GM19035 (cell line): ENCODE measurements at regions not wholly inside any gene's neighbourhood (a gene's known extent, or its start where the extent isn't known, plus 50 kb on each side); places are given as distances from the start of the nearest gene placed in this dataset.
"Not testable (repeated sequence)": the region's sequence is repeated elsewhere in the genome, so short reads cannot be mapped to it uniquely, and the experiment has no call there.

ENCODE experiments used
- ATAC-seq: cut with Tn5 transposase; IDR thresholded peaks from one replicate; pipeline ENCODE4 v1.9.1; 2021; ENCODE audit not compliant: unreplicated experiment

DNA sequence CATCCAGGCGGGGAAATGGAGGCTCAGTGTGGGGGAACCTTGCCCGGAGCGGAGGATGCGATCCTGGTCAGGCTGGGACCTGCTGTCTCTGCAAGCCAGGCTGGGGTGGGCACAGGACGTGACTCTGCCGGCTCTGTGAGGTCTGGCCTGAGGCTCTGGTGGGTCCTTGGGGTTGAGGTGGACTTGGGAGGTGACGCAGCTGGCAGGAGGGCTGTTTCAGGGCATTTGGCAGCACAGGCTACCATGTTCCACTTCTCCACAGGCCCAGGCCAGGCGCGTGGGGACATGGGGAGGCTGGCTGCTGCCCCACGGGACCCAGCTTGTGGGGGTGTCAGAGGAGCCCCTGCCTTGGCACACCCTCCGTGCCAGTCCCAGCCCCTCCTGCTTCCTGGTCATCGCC lies 1199.7 kb downstream of the BRD1 start:
- ATAC-seq = no peak

DNA sequence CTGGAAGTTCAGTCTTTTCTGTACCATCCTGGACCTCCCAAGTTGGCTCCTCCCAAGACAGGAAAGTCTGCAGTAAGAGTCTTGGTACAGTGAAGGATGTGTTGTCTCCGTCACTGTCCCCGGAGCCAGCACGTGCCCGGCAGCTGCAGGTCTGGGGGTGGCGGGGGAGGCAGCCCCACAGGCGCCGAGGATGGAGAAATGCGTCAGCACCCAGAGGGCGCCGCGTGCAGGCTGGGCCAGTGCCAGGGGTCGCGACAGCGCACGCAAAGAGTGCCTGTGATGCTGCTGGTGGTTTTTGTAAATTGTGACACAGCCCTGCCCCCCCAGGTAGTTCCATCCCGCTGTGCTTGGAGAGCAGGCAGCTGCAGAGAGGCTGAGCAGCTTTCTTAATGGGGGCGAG lies 1200.5 kb downstream of the BRD1 start:
- ATAC-seq = no peak

DNA sequence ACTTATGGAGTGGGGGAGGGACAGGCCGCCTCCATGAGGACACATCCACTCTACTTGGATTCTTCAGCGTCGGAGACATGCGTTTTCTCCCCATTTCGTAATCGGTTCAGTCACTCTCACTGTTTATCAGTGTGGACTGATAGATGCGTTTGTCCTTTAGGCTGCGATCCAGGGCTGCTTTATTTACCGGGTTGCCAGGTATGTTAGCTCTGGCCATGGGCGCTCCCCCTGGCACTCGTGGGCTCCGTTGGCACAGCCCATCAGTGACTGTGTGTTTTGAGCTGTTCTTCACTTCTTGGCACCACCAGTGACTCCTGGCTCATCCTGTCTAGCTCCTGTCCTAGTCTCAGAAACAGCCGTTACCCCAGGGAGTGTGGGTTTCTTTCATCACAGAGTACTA lies 1203.3 kb downstream of the BRD1 start:
- ATAC-seq = no peak

DNA sequence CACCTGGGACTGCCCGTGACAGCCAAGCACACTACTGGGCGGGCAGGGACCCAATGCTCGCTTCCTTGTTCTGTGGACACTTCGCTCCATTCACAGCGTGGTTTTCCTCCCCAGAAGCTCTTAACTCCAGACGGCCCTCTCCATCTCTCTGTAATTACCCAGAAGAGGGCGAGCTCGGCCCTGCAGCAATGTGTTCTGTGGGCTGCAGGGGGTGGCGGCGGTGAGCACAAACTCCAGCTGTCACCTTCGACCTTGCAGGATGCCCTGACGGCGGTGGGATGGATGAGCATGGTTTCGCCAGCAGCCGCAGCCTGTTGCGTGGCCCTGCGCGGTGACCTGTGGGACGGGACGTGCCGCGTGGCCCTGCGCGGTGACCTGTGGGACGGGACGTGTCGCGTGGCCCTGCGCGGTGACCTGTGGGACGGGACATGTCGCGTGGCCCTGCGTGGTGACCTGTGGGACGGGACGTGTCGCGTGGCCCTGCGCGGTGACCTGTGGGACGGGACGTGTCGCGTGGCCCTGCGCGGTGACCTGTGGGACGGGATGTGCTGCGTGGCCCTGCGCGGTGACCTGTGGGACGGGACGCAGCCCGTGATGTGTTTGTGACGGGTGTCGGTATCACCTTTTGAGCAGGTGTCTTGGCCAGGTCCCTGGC lies 1204.7 kb downstream of the BRD1 start:
- no peak for ATAC-seq

DNA sequence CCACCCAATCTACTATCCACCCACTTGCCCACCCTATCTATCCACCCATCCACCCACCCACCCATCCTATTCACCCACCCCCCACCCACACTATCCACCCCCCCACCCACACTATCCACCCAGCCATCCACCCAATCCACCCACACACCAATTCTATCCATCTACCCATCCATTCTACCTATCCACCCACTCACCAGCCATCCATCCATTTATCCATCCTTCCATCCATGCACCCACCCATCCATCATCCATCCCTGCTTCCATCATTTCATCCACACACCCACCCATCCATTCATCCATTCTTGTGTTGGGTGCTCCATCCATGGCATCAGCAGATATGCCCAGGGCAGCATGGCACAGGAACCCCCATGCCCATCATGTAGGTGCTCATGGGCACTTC lies 1206.6 kb downstream of the BRD1 start:
- ATAC-seq = no peak

DNA sequence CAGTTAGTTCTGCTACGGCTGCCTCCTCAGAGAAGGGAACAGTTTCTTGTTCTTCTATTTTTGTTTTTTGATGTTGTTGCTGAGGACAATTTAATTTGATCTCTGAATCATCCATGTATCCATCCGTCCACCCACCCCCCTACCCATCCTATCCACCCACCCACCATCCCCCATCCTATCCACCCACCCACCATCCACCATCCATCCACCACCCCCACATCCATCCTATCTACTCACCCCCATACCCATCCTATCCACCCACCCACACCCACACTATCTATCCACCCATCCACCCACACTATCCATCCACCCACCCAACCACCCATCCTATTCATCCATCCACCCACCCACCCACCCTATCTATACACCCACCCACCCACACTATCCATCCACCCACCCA lies 1207.2 kb downstream of the BRD1 start:
- not testable (repeated sequence) for ATAC-seq

DNA sequence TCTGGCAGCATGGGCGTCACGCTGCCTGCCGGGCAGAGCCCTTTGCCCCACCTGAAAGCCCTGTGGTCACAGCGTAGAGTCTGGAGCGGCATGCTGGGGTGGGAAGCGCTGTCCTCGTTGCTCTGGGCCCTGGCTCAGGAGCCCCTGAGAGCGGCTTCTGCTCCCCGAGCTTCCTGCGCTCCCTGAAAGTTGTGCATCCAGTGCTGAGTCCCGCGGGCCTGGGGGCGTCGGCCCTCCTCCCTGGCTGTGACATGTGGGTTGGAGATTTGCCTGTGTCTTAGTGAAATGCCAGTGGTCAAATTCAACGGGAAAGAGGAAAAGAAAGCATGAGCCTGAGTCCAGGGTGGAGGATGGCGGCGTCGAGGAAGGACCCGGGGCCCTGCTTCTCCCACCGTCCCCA lies 1208.0 kb downstream of the BRD1 start:
- ATAC-seq = no peak

DNA sequence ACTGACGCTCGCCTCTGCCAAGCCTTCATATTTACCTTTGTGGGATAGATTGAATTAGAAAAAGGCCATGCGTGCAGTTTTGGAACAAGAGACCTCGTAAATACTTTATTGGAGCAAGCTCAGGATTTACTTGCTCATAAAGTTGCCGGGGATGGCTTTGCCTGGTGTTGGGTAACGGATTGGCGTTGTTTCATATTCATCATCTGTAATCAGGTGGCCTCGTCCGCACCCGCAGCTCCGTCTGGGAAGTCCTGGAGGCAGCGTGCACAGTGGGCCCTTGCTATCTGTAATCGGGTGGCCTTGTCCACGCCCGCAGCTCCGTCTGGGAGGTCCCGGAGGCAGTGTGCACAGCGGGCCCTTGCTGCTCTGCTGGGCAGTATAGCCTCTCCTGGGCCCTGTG lies 1209.3 kb downstream of the BRD1 start:
- ATAC-seq = no peak

DNA sequence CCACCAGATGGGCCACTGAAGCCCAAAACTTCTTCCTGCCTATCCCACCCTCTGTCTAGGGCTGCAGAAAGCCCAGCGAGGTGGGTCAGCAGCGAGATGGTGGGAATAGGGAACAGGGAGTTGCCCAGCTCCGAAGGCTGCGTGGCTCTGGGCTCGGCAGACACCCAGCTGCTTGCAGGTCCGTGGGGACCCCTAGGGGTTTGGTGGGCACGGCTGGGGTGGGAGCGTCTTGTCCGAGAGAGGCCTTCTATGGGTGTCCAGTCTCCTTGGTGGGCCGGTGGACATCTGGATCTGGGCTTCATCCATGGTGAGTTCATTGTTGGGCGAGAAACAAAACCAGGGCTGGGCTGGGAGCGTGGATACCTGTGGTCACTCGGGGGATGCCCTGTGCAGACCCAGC lies 1211.0 kb downstream of the BRD1 start:
- ATAC-seq = no peak

DNA sequence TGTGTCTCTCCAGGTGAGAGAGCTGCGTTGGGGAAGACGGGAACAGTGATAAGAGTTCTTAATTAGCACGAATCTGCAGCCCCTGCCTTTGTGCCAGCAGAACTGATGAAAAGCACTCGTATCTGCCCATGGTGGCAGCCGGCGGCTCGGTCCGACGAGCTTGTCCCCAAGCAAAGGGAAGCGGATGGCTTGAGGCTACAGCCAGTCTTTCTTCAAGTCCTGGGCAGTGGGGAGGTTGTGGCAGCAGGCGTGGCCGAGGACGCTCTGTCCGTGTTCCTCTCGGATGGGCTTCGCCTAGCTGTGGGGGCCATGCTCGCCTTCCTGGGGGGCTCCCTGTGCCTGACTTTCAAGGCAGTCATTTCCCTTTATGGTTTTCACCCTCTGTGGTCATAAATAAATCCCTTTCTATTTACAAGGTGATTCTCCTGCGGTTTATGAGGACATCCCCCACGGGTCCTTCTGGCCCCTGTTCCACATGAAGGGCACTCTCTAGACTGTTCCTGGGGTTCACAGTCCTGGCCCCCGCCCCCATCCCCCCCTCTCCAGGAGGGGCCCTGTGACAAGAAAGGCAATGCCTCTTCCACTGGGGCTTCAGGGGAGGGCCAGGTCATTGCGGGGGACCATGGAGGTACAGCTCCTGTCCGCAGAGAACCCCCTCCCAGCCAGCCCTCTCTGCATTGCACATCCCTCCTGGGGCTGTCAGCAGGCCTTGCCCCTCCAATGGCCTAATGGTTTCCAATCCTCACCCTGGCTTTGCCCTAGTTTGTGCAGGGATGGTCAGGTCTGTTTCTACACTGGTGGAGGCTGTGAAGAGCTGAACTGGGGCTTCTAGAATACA lies 1212.3 kb downstream of the BRD1 start:
- ATAC-seq = no peak

DNA sequence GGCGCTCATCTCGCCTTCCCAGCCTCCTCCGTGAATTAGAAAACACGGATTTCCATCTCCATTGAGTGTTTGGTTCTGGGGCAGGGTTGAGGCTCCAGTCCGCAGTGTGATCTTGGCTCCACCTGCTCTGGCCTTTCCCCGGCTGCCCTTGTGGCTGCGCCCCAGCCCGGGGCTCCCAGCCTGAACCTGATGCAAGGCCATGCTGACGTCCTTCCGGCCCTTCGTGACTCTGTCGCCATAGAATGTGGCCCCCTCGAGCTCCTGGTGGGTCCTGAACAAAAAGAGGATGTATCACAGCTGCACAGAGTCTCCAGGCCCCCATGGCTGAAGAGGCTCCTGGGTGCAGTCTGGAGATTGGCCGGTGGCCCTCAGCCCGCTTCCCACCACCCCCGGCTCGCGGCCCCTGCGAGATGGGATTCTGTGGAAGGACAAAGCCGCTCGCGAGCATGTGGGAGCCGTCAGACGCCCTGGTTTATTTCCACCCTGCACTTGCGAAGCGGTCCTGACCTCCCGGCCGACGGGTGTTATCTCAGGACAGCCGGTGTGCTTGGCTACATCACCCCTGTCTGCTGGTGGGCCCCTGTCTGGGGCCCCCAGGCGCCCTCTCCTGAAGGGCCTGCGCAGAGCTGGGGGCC lies 1214.0 kb downstream of the BRD1 start:
- no peak for ATAC-seq

DNA sequence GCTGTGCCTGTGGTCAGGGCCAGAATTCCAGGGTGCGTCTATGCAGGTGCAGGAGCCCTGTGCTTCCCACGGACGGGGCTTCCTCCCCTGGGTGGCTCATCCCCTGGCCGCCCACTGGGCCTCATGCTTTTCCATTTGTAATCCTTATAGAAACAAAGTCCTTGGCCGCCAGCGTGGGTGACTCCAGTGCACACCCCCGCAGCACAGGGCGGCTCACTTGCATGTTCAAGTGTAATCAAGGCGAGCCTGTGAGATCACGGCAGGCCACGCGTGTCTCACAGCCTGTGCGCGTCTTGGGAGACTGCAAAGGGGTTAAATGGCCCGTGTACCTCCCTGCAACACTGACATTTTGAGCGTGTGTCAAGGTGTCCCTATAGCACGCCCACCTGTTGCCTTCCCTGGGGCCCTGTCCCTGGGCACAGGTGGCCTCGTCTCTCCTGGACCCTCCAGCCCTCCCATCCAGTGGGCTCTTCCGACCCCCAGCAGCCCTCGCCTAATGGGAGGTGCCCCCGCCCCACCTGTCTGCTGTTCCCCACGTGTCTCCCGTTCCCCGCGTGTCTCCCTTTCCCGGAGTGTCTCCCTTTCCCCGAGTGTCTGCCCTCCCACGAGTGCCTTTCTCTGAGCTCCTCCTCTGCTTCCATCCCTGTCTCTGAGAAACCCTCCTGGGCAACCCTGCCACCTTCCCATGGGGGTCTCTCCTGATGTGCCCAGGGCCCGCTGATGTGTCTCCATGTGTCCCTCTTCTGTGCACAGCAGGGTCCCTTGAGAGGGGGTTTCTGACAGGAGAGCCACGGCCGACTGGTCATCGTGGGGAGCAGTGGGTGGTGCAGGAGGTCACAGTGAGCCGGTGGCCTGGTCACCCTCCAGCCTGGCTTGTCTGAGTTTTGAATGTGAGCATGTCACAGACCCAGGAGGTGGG lies 1215.3 kb downstream of the BRD1 start:
- ATAC-seq = no peak

DNA sequence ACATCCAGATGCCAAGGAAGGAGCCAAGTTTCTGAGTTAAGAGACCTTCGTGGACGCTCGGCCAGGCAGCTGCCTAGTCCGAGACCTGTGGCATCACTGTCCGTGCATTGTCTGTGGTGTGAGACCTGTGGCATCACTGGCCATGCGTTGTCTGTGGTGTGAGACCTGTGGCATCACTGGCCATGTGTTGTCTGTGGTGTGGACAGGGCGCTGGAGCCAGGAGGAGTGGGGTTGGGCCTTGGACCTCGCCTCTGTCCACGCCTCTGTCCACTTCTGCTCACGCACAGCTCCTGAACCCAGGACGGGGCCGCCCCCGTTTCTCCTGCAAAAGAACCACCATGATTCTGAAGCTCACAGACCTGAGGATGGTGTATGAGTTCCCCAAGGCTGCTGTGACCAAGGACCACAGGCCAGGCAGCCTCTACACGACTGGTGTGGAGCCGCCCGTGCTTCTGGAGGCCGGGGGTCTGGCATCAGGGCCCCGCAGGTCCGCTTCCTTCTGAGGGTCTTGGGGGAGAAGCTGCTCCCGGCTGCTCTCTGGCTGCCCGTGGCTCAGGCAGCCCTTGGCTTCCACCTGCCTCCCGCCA lies 1218.3 kb downstream of the BRD1 start:
- ATAC-seq = no peak

DNA sequence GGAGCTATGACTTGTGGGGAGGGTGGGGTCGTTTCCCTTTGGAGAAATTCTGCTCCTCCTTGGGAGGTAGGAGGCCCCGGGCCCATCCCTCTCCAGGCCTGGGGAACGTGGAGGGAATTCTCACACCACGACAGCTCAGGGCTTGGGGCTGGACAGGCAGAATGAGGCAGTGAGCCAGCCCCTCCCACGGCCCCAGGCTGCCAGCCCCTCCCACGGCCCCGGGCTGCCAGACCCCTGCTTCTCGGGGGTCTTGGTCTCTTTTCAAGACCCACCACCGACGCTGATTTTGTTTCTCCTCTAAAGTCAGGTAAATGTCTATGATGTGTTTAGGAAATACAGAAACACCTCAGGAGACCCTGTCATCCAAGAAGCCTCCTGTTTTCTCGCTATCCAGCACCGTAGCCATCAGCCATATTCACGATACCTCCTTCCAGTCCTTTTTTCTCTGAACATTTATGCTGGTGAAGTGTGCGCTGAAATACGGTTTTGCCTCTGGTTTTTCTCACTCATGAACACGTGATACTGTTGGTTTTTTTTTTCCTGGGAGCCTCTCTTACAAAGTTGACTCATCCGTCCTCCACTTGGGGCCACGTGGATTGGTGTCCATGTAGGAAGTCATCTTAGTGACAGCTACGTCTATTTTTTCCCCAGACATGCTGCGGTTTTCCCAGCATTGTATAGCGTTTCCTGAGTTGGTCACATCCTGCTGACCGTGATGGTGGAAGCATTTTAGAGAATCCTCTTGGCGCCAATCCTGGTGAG lies 1219.6 kb downstream of the BRD1 start:
- no peak for ATAC-seq

DNA sequence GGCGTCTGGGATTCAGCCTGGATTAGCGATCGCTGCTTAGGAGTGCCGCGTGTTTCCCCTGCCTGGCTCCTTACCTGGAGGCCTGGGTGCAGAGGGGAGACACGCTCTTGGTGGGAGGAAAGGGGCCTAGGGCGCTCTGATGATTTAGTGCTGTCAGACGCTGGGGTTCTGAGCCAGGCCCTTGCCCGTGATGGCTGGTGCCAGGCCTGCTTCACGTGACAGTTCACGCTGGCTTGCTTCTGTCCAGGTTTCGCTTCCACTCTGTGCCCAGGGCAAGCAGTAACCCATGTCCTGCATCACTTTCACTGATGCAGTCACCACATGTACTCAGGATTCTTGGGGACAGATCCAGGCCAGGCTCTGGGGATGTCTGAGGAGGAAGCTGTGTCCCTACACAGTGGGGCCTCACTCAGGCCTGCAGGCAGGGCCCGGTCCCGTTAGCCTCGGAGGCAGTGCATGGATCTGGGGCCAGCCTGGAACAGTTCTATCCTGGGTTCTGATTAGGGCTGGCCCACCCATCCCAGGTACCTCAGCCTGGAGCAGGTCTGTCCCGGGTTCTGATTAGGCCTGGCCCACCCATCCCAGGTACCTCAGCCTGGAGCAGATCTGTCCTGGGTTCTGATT lies 1220.9 kb downstream of the BRD1 start:
- ATAC-seq = no peak

DNA sequence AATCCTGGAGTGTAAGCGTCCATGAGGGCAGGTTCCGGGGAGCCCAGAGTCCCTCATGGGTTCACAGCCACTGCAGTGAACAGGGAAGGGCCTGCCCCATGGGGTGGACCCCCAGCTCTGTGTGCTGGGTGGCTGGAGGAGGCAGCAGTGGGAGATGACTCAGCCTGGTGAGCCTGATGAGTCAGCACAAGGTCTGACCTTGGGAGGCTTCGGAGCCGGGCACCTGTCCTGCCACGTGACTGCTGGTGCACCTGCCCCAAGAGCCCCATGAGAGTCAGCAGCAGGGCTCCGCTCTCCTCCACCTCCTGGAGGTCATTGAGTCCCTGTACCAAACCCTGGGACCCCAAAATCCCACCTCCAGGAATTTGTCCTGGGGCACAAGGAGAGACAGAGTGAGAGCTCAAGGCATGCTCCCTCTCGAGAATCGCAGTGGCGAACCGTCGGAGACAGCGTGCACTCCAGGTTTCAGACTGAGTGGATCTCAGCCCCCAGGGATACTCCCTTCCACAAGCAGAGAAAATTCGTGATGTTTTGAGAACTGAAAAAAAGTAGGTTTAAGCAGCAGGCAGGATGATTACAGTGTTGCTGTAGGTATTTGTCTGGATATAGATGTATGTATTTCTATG lies 1221.7 kb downstream of the BRD1 start:
- no peak for ATAC-seq

DNA sequence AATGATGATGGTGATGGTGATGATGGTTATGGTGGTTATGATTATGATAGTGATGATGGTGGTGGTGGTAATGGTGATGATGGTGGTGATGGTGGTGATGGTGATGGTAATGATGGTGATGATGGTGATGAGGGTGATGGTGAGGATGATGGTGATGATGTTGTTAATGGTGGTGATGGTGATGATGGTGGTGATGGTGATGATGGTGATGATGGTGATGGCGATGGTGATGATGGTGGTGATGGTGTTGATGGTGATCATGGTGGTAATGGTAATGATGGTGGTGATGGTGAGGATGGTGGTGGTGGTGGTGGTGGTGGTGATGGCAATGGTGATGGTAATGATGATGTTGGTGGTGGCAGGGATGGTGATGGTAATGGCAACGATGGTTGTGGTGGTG lies 1222.5 kb downstream of the BRD1 start:
- no peak for ATAC-seq

DNA sequence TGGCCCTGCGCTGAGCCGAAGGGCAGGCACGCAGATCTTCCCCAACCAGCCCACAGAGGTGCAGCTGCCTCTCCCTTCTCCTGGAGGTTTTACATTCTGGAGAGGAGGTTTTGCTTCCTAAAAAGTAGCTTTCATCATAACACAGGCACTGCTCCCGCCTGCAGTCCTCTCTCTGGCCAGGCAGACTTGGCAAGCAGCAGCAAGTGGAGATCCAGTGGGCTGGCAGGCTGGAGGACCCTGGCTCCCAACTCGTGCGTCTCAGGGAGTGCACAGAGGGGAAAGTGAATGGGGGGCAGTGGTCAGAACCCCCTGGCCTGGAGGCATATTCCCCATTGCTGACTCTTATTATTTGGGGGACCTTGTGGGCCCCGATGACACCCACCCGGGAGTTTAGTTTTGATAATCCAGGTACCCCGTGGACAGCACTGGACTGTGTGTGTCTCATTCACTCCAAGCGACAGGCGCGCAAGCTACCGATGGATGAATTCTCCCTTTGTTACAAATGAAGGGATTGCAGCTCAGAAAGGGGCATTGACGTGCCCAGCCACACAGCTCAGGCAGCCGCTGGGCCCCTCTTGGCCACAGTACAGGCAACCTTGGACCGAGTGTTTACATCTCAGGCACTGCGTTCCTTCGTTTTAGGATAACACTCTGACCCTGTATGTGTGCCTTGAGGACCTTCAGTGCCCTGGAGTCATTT lies 1223.9 kb downstream of the BRD1 start:
- no peak for ATAC-seq
